Anterior cingulate cortex (tissue), 58 donors: ENCODE measurements at regions not wholly inside any gene's neighbourhood (a gene's known extent, or its start where the extent isn't known, plus 50 kb on each side); places are given as distances from the start of the nearest gene placed in this dataset.
"Not testable (repeated sequence)": the region's sequence is repeated elsewhere in the genome, so short reads cannot be mapped to it uniquely, and the experiment has no call there.

Experiments used
- DNase-seq, 58 donors: peaks; one replicate each; lab custom pipeline; 2025; lab: John Stamatoyannopoulos, UW

GRCh38 chr1:25171013-25171412 lies 61.3 kb downstream of the SYF2 start:
- not testable (repeated sequence) for DNase-seq

- no peak for DNase-seq
These were observed 61.9 kb downstream of the SYF2 start for GRCh38 chr1:25170439-25170838.

GRCh38 chr1:25169610-25170009 lies 62.7 kb downstream of the SYF2 start:
- no peak for DNase-seq

GRCh38 chr1:25169168-25169567 lies 63.1 kb downstream of the SYF2 start:
- no peak for DNase-seq

- no peak for DNase-seq
These were observed 63.9 kb downstream of the SYF2 start for GRCh38 chr1:25168193-25169071.

GRCh38 chr1:25167269-25168192 lies 64.8 kb downstream of the SYF2 start:
- DNase-seq, result peak in 23 of 58 donors; percentile 1 to 55 (median 27)

- DNase-seq, result no peak
These were observed 65.5 kb downstream of the SYF2 start for GRCh38 chr1:25166847-25167246.

- no peak for DNase-seq
These were observed 68.3 kb downstream of the SYF2 start for GRCh38 chr1:25163986-25164385.

GRCh38 chr1:25161981-25162380 lies 70.3 kb downstream of the SYF2 start:
- DNase-seq, result no peak

- no peak for DNase-seq
These were observed 74.5 kb downstream of the SYF2 start for GRCh38 chr1:25157846-25158245.

GRCh38 chr1:25150985-25151495 lies 81.3 kb downstream of the SYF2 start:
- no peak for DNase-seq

GRCh38 chr1:25148673-25149300 lies 83.5 kb downstream of the SYF2 start:
- no peak for DNase-seq

GRCh38 chr1:25146451-25146855 lies 85.8 kb downstream of the SYF2 start:
- peak in 2 of 58 donors; percentile 14 to 15 for DNase-seq

- DNase-seq, result no peak
These were observed 86.4 kb downstream of the SYF2 start for GRCh38 chr1:25145775-25146393.

GRCh38 chr1:25140073-25140797 lies 92.1 kb downstream of the SYF2 start:
- DNase-seq, result peak in 2 of 58 donors; percentile 2 to 11

- DNase-seq, result no peak
These were observed 94.5 kb downstream of the SYF2 start for GRCh38 chr1:25137521-25138395.

GRCh38 chr1:25137106-25137505 lies 95.2 kb downstream of the SYF2 start:
- no peak for DNase-seq

- no peak for DNase-seq
These were observed 96.4 kb downstream of the SYF2 start for GRCh38 chr1:25135909-25136308.
